GM18507 (cell line): ENCODE measurements at regions not wholly inside any gene's neighbourhood (a gene's known extent, or its start where the extent isn't known, plus 50 kb on each side); places are given as distances from the start of the nearest gene placed in this dataset.
A peak's percentile ranks its signal among the peaks of the same experiment; 100 is the strongest.
"Not testable (repeated sequence)": the region's sequence is repeated elsewhere in the genome, so short reads cannot be mapped to it uniquely, and the experiment has no call there.

Source experiments
- DNase-seq: peaks from one replicate; pipeline ENCODE4 v3.0.0; 2011; ENCODE audit warnings: low read depth; ENCODE audit not compliant: insufficient read length; ENCODE audit errors: extremely low spot score
- FAIRE-seq: peaks from 2 replicates; lab custom pipeline; 2011; peaks lifted over from hg19 to GRCh38; lab: Jason Lieb, UNC

DNA sequence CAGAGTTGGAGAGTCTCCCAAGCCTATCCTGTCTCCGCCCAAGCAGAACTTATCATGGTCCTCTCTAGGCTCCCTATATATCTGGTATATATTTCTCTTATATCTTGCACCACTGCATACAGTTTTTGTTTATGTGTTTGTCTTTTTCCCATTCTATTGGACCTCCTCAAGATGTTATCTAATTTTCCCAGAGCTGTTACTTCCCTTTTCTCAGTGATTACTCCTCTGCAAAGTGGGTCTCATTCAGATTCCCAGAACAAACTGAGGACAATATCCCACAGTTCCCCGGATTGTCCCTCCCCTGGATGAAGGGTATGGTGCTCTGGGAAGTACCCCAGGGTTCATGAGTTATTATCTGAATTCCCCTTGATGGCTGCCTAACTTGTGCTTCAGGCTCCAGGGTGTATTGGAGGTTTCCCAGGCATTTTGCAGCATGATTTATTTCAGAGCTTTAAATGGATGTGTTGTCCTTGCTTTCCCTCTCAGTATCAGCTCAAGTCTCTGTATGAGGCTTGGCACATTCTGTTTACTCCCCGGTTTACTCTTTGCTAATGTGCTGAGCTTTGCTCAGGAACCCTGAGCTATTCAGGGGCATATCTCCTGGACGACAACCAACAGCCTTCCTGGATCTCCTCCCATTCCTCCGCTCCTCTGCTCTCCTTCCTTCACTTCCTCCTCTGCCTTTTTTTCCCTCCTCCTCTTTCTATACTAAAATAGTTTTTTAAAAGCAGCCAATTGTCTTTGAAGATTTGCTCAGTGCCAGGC is 329.3 kb downstream of the SPRY2 start:
- FAIRE-seq: no peak
- DNase-seq: no peak

DNA sequence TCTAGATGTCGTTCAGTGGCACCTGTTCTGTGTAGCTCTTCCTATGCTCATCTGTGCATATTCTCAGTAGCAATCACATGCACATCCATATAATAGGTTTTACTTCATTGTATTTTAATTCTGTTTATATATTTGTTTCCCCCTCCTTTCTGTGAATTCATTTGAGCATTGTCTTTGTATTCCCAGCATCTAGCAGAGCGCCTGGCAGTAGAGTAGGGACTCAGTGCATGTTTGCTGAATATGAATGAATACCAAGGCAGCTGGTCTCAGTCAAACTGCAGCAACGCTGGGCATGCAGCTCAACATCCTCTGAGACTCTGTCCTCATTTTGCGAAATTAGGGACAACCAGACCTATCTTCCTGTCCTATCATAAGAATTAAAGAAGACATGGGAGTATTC is 330.1 kb downstream of the SPRY2 start:
- DNase-seq: no peak
- FAIRE-seq: no peak

DNA sequence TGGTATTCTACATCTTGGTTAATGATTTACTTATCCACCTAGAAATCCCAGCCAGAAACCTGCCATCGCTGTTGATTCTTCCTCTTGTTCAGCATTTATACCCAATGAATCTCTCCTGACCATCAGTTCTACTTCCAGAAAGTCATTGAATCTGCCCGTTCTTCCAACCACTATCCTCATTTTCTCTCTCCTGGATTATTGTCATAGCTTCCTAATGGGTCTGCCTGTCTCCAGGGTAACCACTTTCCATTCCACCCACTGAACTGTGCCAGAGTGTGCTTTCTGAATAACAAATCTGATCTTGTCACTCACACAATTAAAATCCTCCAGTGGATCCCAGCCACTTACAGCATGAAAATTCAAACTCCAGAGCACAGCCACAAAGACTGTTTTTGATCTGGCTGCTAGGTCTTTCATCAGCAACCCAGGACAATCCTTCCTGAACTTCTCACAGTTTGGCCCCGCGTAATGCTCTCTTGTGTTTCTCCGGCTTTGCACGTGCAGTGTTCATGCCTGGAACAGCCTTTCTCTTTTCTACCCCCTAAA is 330.6 kb downstream of the SPRY2 start:
- FAIRE-seq (no peak), DNase-seq (no peak)

DNA sequence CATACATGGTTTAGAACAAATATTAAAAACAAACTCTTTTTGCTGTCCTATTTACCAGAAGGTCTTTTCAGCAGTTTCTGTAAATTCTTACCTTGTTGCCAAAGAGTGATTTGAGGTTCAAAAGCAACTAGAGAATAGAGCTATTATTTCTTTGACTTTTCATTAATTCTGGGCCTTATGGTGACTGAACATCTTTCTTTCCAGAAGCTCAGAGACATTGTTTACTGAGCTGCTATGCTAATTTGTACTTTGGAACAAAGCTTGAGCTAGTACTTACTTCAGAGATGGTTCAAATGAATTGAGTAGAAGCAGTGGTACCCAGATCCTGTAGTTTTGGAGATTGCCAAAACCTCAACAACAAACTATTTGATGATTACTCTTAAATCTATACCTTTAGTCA is 331.2 kb downstream of the SPRY2 start:
- FAIRE-seq: no peak

DNA sequence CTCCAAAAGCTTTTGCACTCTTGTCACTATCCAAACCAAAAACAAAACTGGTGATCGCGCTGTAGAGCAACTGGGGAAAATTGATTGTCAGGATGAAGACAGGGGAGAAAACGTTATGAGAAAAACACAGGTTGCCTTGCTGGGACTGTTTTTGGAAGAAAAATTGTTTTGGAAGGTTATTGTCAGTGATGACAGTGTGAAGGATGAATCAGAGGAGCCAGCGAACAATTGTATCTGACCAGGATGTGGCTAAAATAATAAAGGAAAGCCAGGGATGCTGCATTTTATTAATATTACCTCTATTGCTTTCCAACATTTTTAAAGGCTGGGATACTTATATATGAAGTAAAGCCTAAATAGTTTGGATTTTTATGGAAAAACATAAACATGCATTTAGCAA is 334.0 kb downstream of the SPRY2 start:
- FAIRE-seq: no peak

More for the DNA sequence above, 331.2 kb downstream of the SPRY2 start:
- DNase-seq: no peak

DNA sequence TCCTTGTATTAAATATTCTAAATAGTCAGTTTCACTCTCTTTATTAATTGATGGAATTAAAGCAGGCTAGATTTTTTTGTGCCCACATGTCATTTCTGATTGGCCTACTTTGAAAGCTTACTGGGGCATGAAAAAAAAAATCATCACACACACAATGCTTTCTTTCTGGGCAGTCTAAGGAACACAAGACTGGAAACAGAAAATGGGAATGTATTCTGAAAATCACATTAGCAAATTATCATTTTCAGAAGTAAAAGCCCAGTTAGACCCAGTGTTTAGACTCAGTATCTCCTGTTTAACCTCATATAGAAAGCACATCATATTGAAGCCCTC is 339.4 kb downstream of the SPRY2 start:
- FAIRE-seq: no peak
- no peak for DNase-seq

More for the DNA sequence above, 334.0 kb downstream of the SPRY2 start:
- DNase-seq: no peak

DNA sequence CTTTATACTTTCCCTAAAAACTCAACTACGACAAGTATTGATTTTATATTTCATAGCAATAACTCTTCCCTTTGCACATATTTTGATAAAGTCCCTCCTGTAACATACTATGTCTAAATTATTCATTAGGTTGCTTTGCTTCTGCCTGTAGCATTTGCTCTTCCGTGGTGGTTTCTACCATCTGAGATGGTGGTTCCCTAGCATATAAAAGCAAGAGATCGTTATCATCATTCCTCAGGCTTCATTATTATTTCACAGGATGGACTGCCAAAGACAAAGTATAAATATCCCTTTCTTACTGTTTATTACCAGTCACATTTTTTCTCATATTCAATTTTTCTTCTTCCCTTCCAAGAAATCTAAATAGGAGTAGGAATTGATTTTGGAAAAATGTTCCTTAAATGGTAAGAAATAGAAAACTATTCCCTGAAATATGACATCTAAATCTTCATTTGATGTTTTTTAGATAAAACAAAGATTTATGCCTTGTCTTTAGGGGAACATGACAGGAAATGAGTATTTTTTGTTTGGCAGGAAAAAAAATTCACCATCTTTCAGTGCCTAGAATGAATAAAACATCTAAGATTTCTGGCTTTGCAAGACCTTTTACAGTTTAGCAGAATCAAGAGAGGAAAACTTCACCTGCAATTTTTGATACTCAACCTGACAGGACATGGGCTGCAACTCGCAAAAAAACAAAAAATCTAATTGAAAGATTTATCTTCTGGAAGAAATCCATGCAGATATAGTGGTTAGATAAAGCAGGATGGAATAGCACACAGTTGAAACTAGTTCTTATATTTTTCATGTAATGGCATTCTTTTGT is 340.0 kb downstream of the SPRY2 start:
- FAIRE-seq (no peak), DNase-seq (no peak)

DNA sequence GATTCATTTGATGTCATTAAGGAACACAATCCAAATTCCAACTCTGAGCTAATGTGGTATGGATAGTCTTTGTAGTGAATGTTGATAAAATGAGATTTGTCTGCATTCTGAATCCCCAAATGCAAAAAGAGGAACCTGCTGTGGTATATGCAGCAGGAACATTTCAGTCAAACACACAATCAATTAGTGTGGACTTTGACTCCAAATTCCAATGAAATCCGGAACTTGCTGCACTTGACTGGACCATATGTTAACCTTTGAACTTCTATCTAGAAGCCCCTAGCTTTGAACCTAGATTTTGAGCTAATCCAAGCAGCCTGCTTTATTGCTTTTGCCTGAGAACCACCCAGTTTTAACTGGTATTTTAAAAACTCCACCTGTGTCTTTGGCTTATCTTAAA is 341.3 kb downstream of the SPRY2 start:
- DNase-seq: no peak
- FAIRE-seq: no peak

DNA sequence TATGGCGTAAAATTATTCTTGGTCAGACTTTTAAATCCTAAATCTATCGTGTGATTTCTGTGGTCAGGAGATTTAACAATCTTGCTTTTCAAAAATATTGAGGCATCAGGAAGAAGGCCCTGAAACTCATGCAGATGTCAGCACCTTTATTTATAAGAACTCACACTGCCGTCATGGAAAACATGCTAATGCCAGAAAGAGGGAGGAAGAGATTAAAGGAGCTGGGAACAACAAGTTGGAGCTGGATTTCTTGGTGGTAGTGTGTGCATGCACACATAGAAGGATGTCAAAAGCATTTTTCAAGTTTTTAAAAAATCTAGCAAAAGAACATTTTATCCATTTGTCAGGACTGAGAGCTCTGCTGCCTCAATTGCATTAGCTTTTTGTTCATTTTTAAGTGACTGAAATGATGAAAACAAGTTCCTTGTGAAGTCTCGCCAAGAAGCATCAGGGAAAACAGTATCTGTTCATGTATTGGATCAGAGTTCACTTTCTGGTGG is 342.5 kb downstream of the SPRY2 start:
- no peak for FAIRE-seq

DNA sequence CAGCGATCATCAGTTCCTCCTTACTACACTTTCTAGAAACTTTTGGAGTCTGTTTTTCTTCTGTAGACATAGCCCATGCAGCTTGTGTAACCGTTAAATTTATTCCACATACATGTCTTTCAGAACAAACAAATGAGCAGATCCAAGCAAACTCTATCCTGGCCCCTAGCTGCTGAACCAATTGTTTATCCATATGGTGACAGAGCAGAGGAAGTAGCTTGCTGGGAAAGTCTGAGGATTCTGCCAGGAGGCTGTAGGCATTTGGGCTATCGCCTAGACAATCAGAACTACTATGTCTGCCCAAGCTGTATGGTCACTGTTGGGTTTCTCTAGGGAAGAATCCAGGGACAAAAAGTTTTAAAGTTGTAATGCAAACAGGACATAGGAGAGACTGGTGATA is 343.7 kb downstream of the SPRY2 start:
- FAIRE-seq: no peak
- DNase-seq: no peak

More for the DNA sequence above, 342.5 kb downstream of the SPRY2 start:
- no peak for DNase-seq

DNA sequence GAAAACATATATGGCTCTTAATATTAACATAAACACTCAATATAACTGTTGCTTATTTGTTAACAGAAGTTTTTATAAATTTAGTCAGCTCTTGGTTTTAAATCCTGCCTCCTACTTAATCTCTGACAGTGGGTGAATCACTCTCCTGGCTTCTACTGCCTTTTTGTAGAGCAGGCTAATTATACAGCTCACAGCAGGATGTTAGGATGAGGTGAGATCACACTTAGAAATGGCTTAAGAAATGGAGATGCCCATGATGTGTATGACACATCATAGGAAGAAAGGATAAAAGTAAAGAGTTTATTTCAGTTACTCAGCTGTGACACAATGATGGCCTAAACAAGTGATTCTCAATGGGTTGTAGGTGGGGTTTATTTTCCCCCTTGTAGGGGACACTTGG is 345.6 kb downstream of the SPRY2 start:
- DNase-seq: no peak
- no peak for FAIRE-seq

DNA sequence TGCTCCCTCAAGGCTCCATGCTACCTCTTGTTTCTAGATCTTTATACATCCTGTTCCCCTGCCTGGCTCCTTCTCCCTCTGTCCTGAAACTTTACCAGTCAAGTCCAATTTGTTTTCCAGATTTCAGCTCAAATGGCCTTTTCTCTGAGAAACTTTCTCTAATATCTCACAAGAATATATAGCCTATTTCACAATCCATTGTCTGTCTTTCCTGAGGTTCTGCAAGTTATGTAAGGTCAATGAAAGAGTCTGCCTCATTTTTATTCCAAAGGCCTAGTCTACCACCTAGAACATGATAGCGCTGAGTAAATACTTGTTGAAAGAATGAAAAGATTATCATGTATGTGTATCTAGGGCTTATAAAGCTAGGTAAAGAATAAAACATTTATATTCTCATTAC is 348.8 kb downstream of the SPRY2 start:
- FAIRE-seq (no peak), DNase-seq (no peak)

DNA sequence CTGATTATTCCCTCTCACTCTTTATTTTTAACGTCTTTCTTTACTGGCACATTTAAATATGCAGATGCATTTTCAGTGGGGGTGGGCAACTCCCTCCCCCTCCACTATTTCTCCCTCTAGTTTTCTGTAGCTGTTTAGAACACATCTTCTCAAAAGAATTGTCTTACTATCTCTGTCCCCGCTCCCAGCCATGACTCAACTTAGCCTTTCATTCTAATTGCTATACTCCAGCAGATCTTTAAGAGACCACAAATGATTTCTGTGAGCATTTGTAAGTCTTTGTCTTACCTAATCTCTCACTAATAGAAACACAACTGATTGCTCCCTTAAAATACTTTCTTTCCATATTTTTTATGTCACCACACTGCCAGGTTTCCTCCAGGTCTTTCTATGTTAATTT is 350.9 kb downstream of the SPRY2 start:
- no peak for DNase-seq
- no peak for FAIRE-seq

DNA sequence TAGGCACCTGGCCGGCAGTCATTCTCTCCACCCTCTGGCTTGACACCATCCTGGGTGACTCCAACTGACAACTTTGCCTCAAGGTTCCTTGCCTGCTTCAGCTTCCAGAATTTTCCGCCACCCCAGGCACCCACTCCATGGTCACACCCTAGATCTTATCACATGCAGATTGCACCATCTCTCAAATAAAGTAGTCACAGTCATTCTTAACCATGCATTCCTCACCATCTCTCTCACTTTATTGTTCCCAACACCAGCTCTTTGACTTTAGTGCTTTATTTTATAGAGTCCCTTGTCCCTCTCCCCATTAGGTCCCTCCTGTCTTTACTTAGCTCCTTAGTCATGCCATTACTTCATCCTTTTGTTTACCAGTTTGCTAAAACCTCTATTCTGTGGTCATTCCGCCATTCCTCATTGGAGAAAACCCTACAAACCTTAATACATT is 351.7 kb downstream of the SPRY2 start:
- no peak for DNase-seq
- no peak for FAIRE-seq

DNA sequence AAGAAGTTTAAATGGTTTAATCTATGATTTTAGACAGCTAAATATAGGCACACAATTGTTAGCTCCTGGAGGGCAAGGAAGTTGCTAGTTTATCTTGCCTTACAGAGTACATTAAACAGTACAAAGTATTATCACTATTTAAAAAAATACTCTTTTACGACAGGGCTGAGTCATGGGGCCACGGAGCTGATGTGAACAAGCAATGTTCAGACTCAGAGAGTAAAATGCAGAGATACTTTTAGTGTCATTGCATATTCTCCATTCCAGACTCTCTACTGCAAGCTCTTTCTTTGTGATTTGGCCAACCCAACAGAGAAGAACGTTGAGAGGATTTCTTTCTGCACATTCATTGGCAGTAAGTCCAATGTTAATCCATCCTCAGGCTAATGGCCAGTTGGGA is 352.4 kb downstream of the SPRY2 start:
- DNase-seq (no peak), FAIRE-seq (no peak)

DNA sequence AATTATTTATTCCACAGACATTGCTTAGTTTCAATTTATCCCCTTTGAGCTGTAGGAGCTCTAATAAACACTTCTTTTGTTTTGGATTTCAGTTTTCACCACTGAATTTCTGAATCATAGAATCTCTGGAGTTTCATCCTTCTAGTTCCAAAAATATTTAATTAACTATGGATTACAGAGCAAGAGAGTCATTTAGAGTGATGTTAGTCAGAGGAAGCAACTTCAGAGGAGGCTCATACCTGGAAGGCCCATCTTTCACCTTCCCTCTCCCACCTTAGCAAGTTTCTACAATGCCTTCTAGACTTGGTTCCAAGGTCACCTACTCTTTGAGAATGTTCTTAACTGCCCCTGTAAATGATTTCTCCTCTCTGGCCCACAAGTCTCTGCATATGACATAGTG is 353.2 kb downstream of the SPRY2 start:
- DNase-seq: no peak
- FAIRE-seq: no peak

DNA sequence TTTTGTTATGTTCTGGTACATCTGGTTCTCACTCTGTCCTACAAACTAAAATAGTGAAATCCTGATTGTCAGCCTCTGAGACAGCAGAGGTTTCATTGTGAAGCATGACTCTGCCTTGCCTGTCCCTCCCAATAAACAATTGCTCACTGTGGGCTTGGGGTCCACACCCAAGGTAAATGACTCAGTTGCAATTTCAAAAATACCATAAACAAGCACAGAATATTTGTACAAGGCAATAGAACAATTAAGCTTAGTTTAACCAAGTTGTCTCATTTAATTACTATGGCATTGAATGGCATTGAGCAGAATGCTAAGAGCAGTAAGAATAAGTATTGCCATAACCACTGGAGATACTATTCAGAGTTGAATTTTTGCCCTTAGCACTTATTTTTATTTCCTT is 353.6 kb downstream of the SPRY2 start:
- no peak for FAIRE-seq
- no peak for DNase-seq

DNA sequence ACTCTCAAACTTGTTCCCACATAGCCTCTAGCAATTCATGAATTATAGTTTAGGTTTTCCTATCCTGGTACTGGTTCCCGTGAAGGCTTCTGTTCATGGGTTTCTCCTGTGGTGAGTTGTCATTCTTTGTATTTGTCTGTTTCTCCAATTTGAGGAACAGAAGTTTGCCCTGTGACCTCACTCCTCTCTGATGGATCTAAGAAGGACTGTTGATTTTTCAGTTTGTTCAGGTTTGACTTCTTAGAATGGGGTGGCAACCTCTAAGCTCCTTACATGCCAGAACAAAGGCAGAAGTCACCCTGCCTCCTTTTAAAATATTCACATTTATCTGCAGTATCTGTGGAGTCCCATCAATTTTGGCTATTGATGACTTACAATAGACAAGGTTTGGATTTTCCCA is 354.0 kb downstream of the SPRY2 start:
- no peak for DNase-seq
- FAIRE-seq: no peak

DNA sequence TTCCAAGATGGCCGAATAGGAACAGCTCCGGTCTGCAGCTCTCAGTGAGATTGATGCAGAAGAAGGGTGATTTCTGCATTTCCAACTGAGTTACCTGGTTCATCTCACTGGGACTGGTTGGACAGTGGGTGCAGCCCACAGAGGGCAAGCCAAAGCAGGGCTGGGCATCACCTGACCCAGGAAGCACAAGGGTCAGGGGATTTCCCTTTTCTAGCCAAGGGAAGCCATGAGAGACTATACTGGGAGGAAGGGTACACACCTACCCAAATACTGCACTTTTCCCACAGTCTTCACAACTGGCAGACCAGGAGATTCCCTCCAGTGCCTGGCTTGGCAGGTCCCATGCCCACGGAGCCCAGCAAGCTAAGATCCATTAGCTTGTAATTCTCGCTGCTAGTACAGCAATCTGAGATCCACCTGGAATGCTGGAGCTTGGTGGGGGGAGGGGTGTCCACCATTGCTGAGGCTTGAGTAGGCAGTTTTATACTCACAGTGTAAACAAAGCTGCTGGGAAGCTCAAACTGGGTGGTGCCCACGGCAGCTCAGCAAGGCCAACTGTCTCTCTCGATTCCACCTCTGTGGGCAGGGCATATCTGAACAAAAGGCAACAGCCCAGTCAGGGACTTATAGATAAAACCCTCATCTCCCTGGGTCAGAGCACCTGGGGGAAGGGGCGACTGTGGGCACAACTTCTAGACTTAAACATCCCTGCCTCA is 365.8 kb downstream of the SPRY2 start:
- FAIRE-seq, DNase-seq: not testable (repeated sequence)

DNA sequence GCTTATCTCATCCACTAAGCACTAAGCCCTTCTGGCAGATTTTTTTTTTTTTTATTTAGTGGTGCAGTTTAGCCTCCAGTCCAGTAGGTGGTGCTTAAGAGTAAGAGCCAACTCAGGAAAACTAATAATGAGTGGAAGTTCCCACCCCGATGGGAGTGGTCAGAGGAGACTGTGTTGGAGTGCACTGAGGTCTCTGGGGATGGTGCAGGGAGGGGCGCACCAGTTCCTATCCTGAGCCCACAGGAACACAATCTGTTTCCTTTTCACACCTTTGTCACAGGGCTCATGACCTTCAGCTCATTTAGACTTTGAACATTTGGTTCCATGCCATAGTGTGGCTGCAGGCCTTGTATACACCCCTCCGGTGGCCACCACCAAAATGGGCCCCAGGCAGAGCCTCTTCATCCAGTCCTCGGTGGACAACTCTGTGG is 367.4 kb downstream of the SPRY2 start:
- FAIRE-seq (peak; percentile 67), DNase-seq (no peak)
